Endothelial cell (in vitro differentiated cells): ENCODE measurements at regions not wholly inside any gene's neighbourhood (a gene's known extent, or its start where the extent isn't known, plus 50 kb on each side); places are given as distances from the start of the nearest gene placed in this dataset.
"Not testable (repeated sequence)": the region's sequence is repeated elsewhere in the genome, so short reads cannot be mapped to it uniquely, and the experiment has no call there.

Source experiments
- DNase-seq: peaks from one replicate; pipeline ENCODE4 v3.0.0; 2021; ENCODE audit warnings: low spot score
- H3K27ac Mint-ChIP-seq: one replicate; pipeline ENCODE4 v1.8.0; 2021; ENCODE audit warnings: mixed read lengths, inconsistent platforms; ENCODE audit not compliant: unreplicated experiment
- H3K27me3 Mint-ChIP-seq: one replicate; pipeline ENCODE4 v1.8.0; 2021; ENCODE audit warnings: mild to moderate bottlenecking, moderate library complexity, mixed read lengths, inconsistent platforms; ENCODE audit not compliant: unreplicated experiment
- H3K36me3 Mint-ChIP-seq: one replicate; pipeline ENCODE4 v1.8.0; 2021; ENCODE audit warnings: mild to moderate bottlenecking, low read depth, mixed read lengths, inconsistent platforms; ENCODE audit not compliant: unreplicated experiment
- H3K4me1 Mint-ChIP-seq: one replicate; pipeline ENCODE4 v1.8.0; 2021; ENCODE audit warnings: mild to moderate bottlenecking, mixed read lengths, inconsistent platforms; ENCODE audit not compliant: unreplicated experiment
- H3K4me3 Mint-ChIP-seq: one replicate; pipeline ENCODE4 v1.8.0; 2021; ENCODE audit warnings: mild to moderate bottlenecking, mixed read lengths, inconsistent platforms; ENCODE audit not compliant: unreplicated experiment
- H3K9me3 Mint-ChIP-seq: one replicate; pipeline ENCODE4 v1.8.0; 2021; ENCODE audit warnings: mixed read lengths, inconsistent platforms; ENCODE audit not compliant: unreplicated experiment

- not testable (repeated sequence) for H3K27ac Mint-ChIP-seq, DNase-seq, H3K4me3 Mint-ChIP-seq, H3K9me3 Mint-ChIP-seq, H3K36me3 Mint-ChIP-seq, H3K27me3 Mint-ChIP-seq, H3K4me1 Mint-ChIP-seq
Observed at GRCh38 chr9:64370344-64370743, 914.7 kb downstream of the FOXD4L5 start.

DNA sequence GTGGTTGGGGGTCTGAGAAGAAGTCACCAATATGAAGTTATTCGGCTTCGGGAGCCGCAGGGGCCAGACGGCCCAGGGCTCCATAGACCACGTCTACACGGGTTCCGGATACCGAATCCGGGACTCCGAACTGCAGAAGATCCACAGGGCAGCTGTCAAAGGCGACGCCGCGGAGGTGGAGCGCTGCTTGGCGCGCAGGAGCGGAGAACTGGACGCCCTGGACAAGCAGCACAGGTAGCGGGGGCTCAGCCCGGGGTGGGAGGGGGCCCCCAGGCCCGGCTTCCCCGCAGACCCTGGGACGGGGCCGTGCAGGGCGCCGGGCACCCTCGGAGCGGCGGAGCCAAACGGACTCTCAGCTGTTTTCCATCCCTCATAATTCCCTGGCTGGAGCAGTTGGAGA is 915.4 kb downstream of the FOXD4L5 start:
- not testable (repeated sequence) for H3K27ac Mint-ChIP-seq, H3K4me3 Mint-ChIP-seq

GRCh38 chr9:64369114-64369513 is 915.9 kb downstream of the FOXD4L5 start:
- peak; percentile 96 for DNase-seq
- not testable (repeated sequence) for H3K4me1 Mint-ChIP-seq, H3K27ac Mint-ChIP-seq, H3K4me3 Mint-ChIP-seq, H3K27me3 Mint-ChIP-seq, H3K36me3 Mint-ChIP-seq, H3K9me3 Mint-ChIP-seq

More for the DNA sequence above, 915.4 kb downstream of the FOXD4L5 start:
- not testable (repeated sequence) for DNase-seq, H3K4me1 Mint-ChIP-seq, H3K27me3 Mint-ChIP-seq, H3K9me3 Mint-ChIP-seq, H3K36me3 Mint-ChIP-seq

DNA sequence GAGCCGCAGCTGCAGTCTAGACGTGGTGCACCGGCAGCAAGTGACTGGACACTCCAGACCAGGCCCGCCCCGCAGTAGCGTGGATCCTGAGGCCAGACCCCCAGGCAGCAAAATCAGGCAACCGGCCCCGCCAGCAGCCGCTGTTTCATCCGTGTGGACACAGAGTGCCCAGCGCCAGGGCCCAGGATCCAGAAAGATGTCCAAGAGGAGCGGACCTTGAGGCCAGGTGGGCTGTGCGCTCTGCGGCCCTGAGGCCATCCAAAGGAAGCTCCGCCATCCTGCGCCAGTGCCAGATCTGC is 916.4 kb downstream of the FOXD4L5 start:
- not testable (repeated sequence) for H3K27ac Mint-ChIP-seq, H3K9me3 Mint-ChIP-seq, H3K4me3 Mint-ChIP-seq, DNase-seq, H3K27me3 Mint-ChIP-seq, H3K4me1 Mint-ChIP-seq, H3K36me3 Mint-ChIP-seq

DNA sequence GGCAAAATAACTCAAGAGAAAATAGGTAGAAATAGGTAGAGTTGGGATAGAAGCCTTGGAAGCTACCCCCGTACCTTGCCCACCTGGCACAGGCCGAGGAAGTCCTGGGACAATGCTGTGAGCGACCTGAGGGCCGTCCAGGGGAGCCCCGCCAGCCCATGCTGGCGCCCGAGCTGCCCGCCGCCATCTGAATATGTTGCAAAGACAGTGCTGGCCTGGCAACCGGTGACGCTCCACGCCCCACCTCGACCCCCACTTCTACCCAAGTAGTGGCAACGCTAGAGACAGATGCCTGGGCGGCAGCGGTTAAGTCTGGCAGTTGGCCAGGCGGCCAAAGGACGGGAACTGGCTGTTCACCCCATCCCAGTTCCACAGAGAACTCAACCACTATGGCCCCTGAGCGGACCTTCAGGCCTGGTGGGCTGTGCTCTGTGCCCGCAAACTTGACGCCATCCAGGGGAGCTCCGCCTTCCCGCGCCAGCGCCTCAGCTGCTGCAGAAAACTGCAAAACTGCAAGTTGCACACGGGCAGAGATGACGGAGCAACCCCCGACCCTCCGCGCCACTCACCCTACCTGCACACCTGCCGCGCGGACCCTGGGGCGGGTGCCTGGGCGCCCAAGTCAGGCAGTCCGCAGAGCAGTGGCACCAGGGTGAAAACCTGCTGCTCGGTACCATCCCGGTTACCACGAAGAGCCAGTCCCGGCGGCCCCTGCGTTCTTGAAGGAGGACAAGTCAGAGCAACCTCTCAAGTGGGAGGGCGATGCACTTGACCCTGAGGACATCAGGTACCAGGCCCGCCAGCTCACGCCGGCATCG is 917.0 kb downstream of the FOXD4L5 start:
- not testable (repeated sequence) for DNase-seq, H3K9me3 Mint-ChIP-seq, H3K4me3 Mint-ChIP-seq, H3K36me3 Mint-ChIP-seq, H3K4me1 Mint-ChIP-seq, H3K27ac Mint-ChIP-seq, H3K27me3 Mint-ChIP-seq
